GM12865 (cell line): ENCODE measurements at regions not wholly inside any gene's neighbourhood (a gene's known extent, or its start where the extent isn't known, plus 50 kb on each side); places are given as distances from the start of the nearest gene placed in this dataset.

ENCODE experiments used
- DNase-seq: peaks from one replicate; pipeline ENCODE4 v3.0.0; 2010; ENCODE audit warnings: low read depth
- H3K4me3 ChIP-seq: 2 replicates; pipeline ENCODE4 v1.5.1; 2011; ENCODE audit warnings: mild to moderate bottlenecking, low read depth, low read length, control low read depth
- CTCF ChIP-seq: IDR thresholded peaks from 2 replicates; pipeline ENCODE4 v1.5.1; 2011; ENCODE audit warnings: low read length, control low read depth, low read depth, inconsistent platforms; ENCODE audit not compliant: insufficient read depth; ENCODE audit errors: missing control alignments

GRCh38 chr4:54992266-54992665 lies 133.1 kb downstream of the KDR start:
- no peak overlapping the region for H3K4me3 ChIP-seq
- no peak for TF ChIP-seq CTCF
- no peak for DNase-seq

- H3K4me3 ChIP-seq, result no peak overlapping the region
- no peak for DNase-seq
- no peak for TF ChIP-seq CTCF
Measured at GRCh38 chr4:54988655-54989054, 136.7 kb downstream of the KDR start.

- no peak for TF ChIP-seq CTCF
- no peak overlapping the region for H3K4me3 ChIP-seq
- no peak for DNase-seq
Measured at GRCh38 chr4:54986095-54986846, 139.1 kb downstream of the KDR start.

DNA sequence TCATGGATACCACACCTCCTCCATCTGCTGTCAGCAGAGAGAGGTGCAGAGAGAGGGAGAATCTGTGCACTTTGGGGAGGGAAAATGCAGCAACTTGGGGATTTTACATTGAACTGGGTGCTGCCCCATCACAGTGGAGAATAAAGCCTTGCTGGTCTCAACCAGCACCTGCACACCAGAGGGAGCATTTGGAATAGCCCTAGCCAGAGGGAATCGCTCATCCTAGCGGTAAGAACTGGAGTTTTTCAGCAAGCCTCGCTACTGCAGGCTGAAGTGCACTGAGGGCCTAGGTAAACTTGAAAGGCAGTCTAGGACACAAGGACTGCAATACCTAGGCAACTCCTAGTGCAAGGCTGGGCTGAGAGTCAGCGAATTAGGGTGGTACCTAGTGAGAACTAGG lies 148.7 kb downstream of the KDR start:
- DNase-seq, result no peak
- no peak overlapping the region for H3K4me3 ChIP-seq
- TF ChIP-seq CTCF, result no peak

DNA sequence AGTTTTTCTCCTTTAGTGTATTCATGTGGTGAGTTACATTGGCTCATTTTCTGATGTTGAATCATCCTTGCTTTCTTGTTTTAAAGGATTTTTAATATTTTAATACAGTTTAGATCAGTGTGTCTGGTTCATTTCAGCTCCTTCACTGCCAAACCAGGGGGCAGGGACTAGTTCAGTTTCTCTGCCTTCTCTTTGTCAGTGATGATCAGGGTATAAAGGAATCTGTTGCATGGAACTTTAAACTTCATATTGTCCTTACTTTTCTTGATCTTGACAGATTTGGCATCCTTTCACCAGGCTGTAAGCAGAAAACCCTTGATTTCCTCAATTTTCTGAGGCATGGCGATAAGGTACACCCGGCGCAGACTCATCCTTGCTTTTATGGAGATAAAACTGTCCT lies 149.4 kb downstream of the KDR start:
- no peak overlapping the region for H3K4me3 ChIP-seq
- TF ChIP-seq CTCF, result no peak
- no peak for DNase-seq

GRCh38 chr4:54973784-54974183 lies 151.6 kb downstream of the KDR start:
- H3K4me3 ChIP-seq, result no peak overlapping the region
- TF ChIP-seq CTCF, result no peak
- DNase-seq, result no peak

GRCh38 chr4:54971474-54971950 lies 153.9 kb downstream of the KDR start:
- TF ChIP-seq CTCF, result peak; percentile 32
- peak; percentile 42 for DNase-seq
- H3K4me3 ChIP-seq, result no peak overlapping the region
